GM12892 (cell line): ENCODE measurements at regions not wholly inside any gene's neighbourhood (a gene's known extent, or its start where the extent isn't known, plus 50 kb on each side); places are given as distances from the start of the nearest gene placed in this dataset.

ENCODE experiments used
- POLR2A ChIP-seq: IDR thresholded peaks from 2 replicates; pipeline ENCODE4 v1.6.1; 2011; ENCODE audit warnings: low read depth, low read length, control low read depth
- POLR2AphosphoS5 ChIP-seq: IDR thresholded peaks from 2 replicates; pipeline ENCODE4 v1.6.1; 2011; ENCODE audit warnings: low read depth, low read length, control low read depth
- TAF1 ChIP-seq: IDR thresholded peaks from 2 replicates; pipeline ENCODE4 v1.6.1; 2011; ENCODE audit warnings: low read depth, mild to moderate bottlenecking, control low read depth, low read length, borderline replicate concordance

GRCh38 chr10:69732826-69733150 lies 68.9 kb upstream of the COL13A1 start:
- no peak for TF ChIP-seq TAF1
- no peak for TF ChIP-seq POLR2AphosphoS5
- TF ChIP-seq POLR2A, result no peak
